H9 (cell line): ENCODE measurements at regions not wholly inside any gene's neighbourhood (a gene's known extent, or its start where the extent isn't known, plus 50 kb on each side); places are given as distances from the start of the nearest gene placed in this dataset.
A peak's percentile ranks its signal among the peaks of the same experiment; 100 is the strongest.

ENCODE experiments used
- DNase-seq: peaks from one replicate; pipeline ENCODE4 v3.0.0-alpha.2; 2017
- H2AFZ ChIP-seq: one replicate; pipeline ENCODE4 v1.6.1; 2013; ENCODE audit warnings: mild to moderate bottlenecking, low read length, control low read depth, moderate library complexity
- H2AK5ac ChIP-seq: 2 replicates; pipeline ENCODE4 v1.6.1; 2013; ENCODE audit warnings: low read length, control low read depth, mixed read lengths; ENCODE audit not compliant: insufficient read length
- H2BK120ac ChIP-seq: one replicate; pipeline ENCODE4 v1.6.1; 2013; ENCODE audit warnings: low read depth, mild to moderate bottlenecking, low read length, control low read depth, inconsistent platforms; ENCODE audit not compliant: poor library complexity, severe bottlenecking
- H2BK12ac ChIP-seq: 2 replicates; pipeline ENCODE4 v1.6.1; 2013; ENCODE audit warnings: low read length, control low read depth, mixed read lengths, low read depth; ENCODE audit not compliant: insufficient read length
- H2BK15ac ChIP-seq: 2 replicates; pipeline ENCODE4 v1.6.1; 2013; ENCODE audit warnings: low read depth, low read length, control low read depth
- H2BK20ac ChIP-seq: one replicate; pipeline ENCODE4 v1.6.1; 2013; ENCODE audit warnings: low read depth, mild to moderate bottlenecking, low read length, control low read depth, inconsistent platforms; ENCODE audit not compliant: poor library complexity, severe bottlenecking
- H2BK5ac ChIP-seq: 2 replicates; pipeline ENCODE4 v1.6.1; 2013; ENCODE audit warnings: low read length, control low read depth, mixed read lengths; ENCODE audit not compliant: insufficient read length
- H3K14ac ChIP-seq: 2 replicates; pipeline ENCODE4 v1.6.1; 2013; ENCODE audit warnings: low read length, control low read depth; ENCODE audit not compliant: insufficient read depth
- H3K18ac ChIP-seq: 2 replicates; pipeline ENCODE4 v1.6.1; 2013; ENCODE audit warnings: low read depth, mild to moderate bottlenecking, mixed read lengths, low read length, control low read depth; ENCODE audit not compliant: insufficient read length
- H3K23ac ChIP-seq: 2 replicates; pipeline ENCODE4 v1.6.1; 2013; ENCODE audit warnings: low read length, control low read depth, mixed read lengths, low read depth; ENCODE audit not compliant: insufficient read length
- H3K23me2 ChIP-seq: 2 replicates; pipeline ENCODE4 v1.6.1; 2013; ENCODE audit warnings: low read depth, mild to moderate bottlenecking, mixed read lengths, low read length, control low read depth; ENCODE audit not compliant: insufficient read length, poor library complexity, severe bottlenecking
- H3K27ac ChIP-seq: 2 replicates; pipeline ENCODE4 v1.5.1; 2013; ENCODE audit warnings: low read length, control low read depth, mixed read lengths, low read depth; ENCODE audit not compliant: insufficient read length
- H3K27me3 ChIP-seq: 2 replicates; pipeline ENCODE4 v1.6.1; 2013; ENCODE audit warnings: low read length, control low read depth, inconsistent platforms; ENCODE audit not compliant: insufficient read depth
- H3K4ac ChIP-seq: 2 replicates; pipeline ENCODE4 v1.6.1; 2013; ENCODE audit warnings: low read depth, mild to moderate bottlenecking, control low read depth, inconsistent platforms, low read length, moderate library complexity
- H3K4me1 ChIP-seq: 2 replicates; pipeline ENCODE4 v1.6.1; 2013; ENCODE audit warnings: low read length, control low read depth, inconsistent platforms; ENCODE audit not compliant: insufficient read depth
- H3K4me2 ChIP-seq: 2 replicates; pipeline ENCODE4 v1.6.1; 2013; ENCODE audit warnings: low read length, control low read depth, mixed read lengths; ENCODE audit not compliant: insufficient read length, insufficient read depth
- H3K56ac ChIP-seq: 2 replicates; pipeline ENCODE4 v1.6.1; 2013; ENCODE audit warnings: low read depth, mild to moderate bottlenecking, mixed read lengths, low read length, control low read depth; ENCODE audit not compliant: insufficient read length
- H3K79me1 ChIP-seq: 2 replicates; pipeline ENCODE4 v1.6.1; 2013; ENCODE audit warnings: low read depth, mild to moderate bottlenecking, moderate library complexity, low read length, control low read depth, inconsistent platforms; ENCODE audit not compliant: insufficient read depth, poor library complexity, severe bottlenecking
- H3K79me2 ChIP-seq: 2 replicates; pipeline ENCODE4 v1.6.1; 2013; ENCODE audit warnings: low read length, control low read depth, inconsistent platforms; ENCODE audit not compliant: insufficient read depth
- H3K9ac ChIP-seq: 2 replicates; pipeline ENCODE4 v1.6.1; 2013; ENCODE audit warnings: low read length, control low read depth, mixed read lengths; ENCODE audit not compliant: insufficient read length; ENCODE audit errors: extremely low read depth
- H3K9me3 ChIP-seq: one replicate; pipeline ENCODE4 v1.6.1; 2013; ENCODE audit warnings: low read depth, low read length, inconsistent platforms; ENCODE audit not compliant: control insufficient read depth
- H3T11ph ChIP-seq: one replicate; pipeline ENCODE4 v1.6.1; 2013; ENCODE audit warnings: mild to moderate bottlenecking, low read length, control low read depth, inconsistent platforms
- H4K20me1 ChIP-seq: one replicate; pipeline ENCODE4 v1.6.1; 2013; ENCODE audit not compliant: control insufficient read depth, insufficient read length, insufficient read depth
- H4K5ac ChIP-seq: 2 replicates; pipeline ENCODE4 v1.6.1; 2013; ENCODE audit warnings: low read depth, mild to moderate bottlenecking, mixed read lengths, low read length, control low read depth; ENCODE audit not compliant: insufficient read length
- H4K8ac ChIP-seq: replicated peaks from 2 replicates; pipeline ENCODE4 v1.6.1; 2013; ENCODE audit warnings: low read length, control low read depth, mixed read lengths, low read depth; ENCODE audit not compliant: insufficient read length
- H4K91ac ChIP-seq: 2 replicates; pipeline ENCODE4 v1.6.1; 2013; ENCODE audit warnings: low read depth, mild to moderate bottlenecking, moderate library complexity, mixed read lengths, low read length, control low read depth; ENCODE audit not compliant: insufficient read length
- H3K27ac Mint-ChIP-seq, 3 experiments: 2 replicates in 2 of 3; 3 replicates in 1 of 3; pipeline ENCODE4 v1.8.0; 2020 to 2021; ENCODE audit warnings: mixed read lengths in 3 of 3, mild to moderate bottlenecking in 1 of 3, moderate library complexity in 1 of 3
- H3K27me3 Mint-ChIP-seq: 2 replicates; pipeline ENCODE4 v1.8.0; 2021; ENCODE audit warnings: low read depth, mild to moderate bottlenecking, moderate library complexity, mixed read lengths
- H3K36me3 Mint-ChIP-seq, 3 experiments: 2 replicates in 2 of 3; 3 replicates in 1 of 3; pipeline ENCODE4 v1.8.0; 2020 to 2021; ENCODE audit warnings: low read depth in 3 of 3, mixed read lengths in 3 of 3; ENCODE audit not compliant: insufficient read depth in 1 of 3
- H3K4me1 Mint-ChIP-seq, 2 experiments: 2 replicates each; pipeline ENCODE4 v1.8.0; 2020; ENCODE audit warnings: mixed read lengths in 2 of 2
- H3K4me3 Mint-ChIP-seq, 2 experiments: 2 replicates in 1 of 2; 3 replicates in 1 of 2; pipeline ENCODE4 v1.8.0; 2020 to 2021; ENCODE audit warnings: mild to moderate bottlenecking in 2 of 2, mixed read lengths in 2 of 2, moderate library complexity in 1 of 2
- H3K9me3 Mint-ChIP-seq, 2 experiments: 2 replicates in 1 of 2; 3 replicates in 1 of 2; pipeline ENCODE4 v1.8.0; 2020; ENCODE audit warnings: mild to moderate bottlenecking in 2 of 2, mixed read lengths in 2 of 2, moderate library complexity in 1 of 2
- CTCF ChIP-seq: fragments of 200-600 bp; sonication (generic); conservative IDR thresholded peaks from 3 replicates; pipeline ENCODE4 v1.8.0; 2021; ENCODE audit warnings: antibody characterized with exemption, mild to moderate bottlenecking
- WGBS: extraction: QIAGEN DNeasy Blood & Tissue Kit; methylation state at CpG from one replicate; pipeline ENCODE4 v1.1.7; 2013; ENCODE audit warnings: missing lambda C conversion rate, low lambda C conversion rate, mixed read lengths; ENCODE audit not compliant: insufficient read length; ENCODE audit errors: extremely low coverage; 5-methylcytosine and 5-hydroxymethylcytosine counted together

GRCh38 chr2:239609607-239610310, 208.9 kb upstream of the HDAC4 start:
- no peak overlapping the region for H3K18ac ChIP-seq
- H2BK15ac ChIP-seq, result no peak overlapping the region
- H3K4me1 Mint-ChIP-seq, result peaks cover 14 to 17% of the 10 kb centered on the region in 2 experiments
- no peak overlapping the region for H3K4me3 Mint-ChIP-seq
- H3K79me1 ChIP-seq, result no peaks in the 10 kb centered on the region
- no peaks in the 10 kb centered on the region for H3K4me1 ChIP-seq
- peak; percentile 20 for DNase-seq
- H2BK5ac ChIP-seq, result no peak overlapping the region
- no peak overlapping the region for H2BK12ac ChIP-seq
- H3K56ac ChIP-seq, result no peak overlapping the region
- no peak overlapping the region for H2BK120ac ChIP-seq
- no peak overlapping the region for H3K14ac ChIP-seq
- no peak overlapping the region for H2BK20ac ChIP-seq
- no peak overlapping the region for H4K5ac ChIP-seq
- no peak for TF ChIP-seq CTCF
- no peaks in the 10 kb centered on the region for H4K20me1 ChIP-seq
- H3K27ac Mint-ChIP-seq, result no peak overlapping the region; a peak in 1 of 7 replicates
- H3K79me2 ChIP-seq, result no peaks in the 10 kb centered on the region
- H2AK5ac ChIP-seq, result no peak overlapping the region
- no peak overlapping the region for H3K4me2 ChIP-seq
- H3K9ac ChIP-seq, result no peak overlapping the region
- no peaks in the 10 kb centered on the region for H3K23me2 ChIP-seq
- H3K9me3 ChIP-seq, result no peaks in the 10 kb centered on the region
- no peak overlapping the region for H4K8ac ChIP-seq
- H3K36me3 Mint-ChIP-seq, result no peaks in the 10 kb centered on the region; a peak in 1 of 7 replicates
- no peaks in the 10 kb centered on the region; a peak in 1 of 5 replicates for H3K9me3 Mint-ChIP-seq
- no peak overlapping the region for H4K91ac ChIP-seq
- no peaks in the 10 kb centered on the region for H3K27me3 ChIP-seq
- H3T11ph ChIP-seq, result no peak overlapping the region
- WGBS, result no CpG with 5 or more reads among the region's 26 CpGs
- H3K4ac ChIP-seq, result no peak overlapping the region
- no peak overlapping the region for H3K27ac ChIP-seq
- H3K23ac ChIP-seq, result no peak overlapping the region
- peaks cover 17% of the 10 kb centered on the region for H3K27me3 Mint-ChIP-seq
- no peak overlapping the region for H2AFZ ChIP-seq
